GM19240 (cell line): ENCODE measurements at regions not wholly inside any gene's neighbourhood (a gene's known extent, or its start where the extent isn't known, plus 50 kb on each side); places are given as distances from the start of the nearest gene placed in this dataset.
A peak's percentile ranks its signal among the peaks of the same experiment; 100 is the strongest.
"Not testable (repeated sequence)": the region's sequence is repeated elsewhere in the genome, so short reads cannot be mapped to it uniquely, and the experiment has no call there.

Experiments used
- DNase-seq: peaks from one replicate; pipeline ENCODE4 v3.0.0; 2011; ENCODE audit warnings: low spot score; ENCODE audit not compliant: insufficient read length

GRCh38 chr21:27802816-27803475 is 836.1 kb upstream of the ADAMTS5 start:
- peak; percentile 1 for DNase-seq

DNA sequence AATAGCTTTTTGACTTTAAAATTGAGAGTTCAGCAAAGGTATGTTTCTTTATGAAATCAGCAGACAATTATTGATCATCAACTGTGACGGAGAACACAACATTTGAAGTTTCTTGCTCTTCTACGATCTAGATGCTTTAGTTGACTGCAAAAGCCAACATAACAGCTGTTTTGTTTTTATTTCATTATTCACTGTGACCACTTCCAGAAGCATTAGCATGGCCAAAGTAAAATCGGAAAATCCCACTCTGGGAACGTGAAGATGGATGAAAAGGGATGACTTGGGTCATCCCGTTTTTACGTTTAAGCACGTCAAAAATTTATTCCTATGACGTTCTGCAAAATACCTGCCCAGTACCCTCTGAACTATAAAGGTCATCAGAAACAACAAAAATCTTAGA is 833.0 kb upstream of the ADAMTS5 start:
- DNase-seq, result no peak

- no peak for DNase-seq
Measured at GRCh38 chr21:27796106-27796505, 829.2 kb upstream of the ADAMTS5 start.

GRCh38 chr21:27795418-27795817 is 828.5 kb upstream of the ADAMTS5 start:
- DNase-seq, result no peak

DNA sequence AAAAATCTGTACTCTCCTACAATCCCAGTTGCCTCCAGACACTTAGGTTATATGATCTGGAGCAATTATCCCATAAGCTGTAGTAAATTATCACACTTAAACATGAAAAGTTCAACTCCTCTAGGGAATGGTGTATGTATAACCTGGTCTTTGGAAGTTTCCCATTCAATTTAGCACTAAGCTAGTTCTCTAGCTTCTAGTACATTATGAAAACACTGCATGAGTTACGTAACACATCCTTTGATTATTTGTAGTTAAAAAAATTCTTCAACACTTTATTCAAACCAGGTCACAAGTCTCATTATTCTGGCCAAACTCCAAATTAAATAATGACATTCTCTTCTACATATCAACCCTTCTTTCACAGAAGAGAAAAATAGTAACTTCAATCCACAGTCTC is 827.0 kb upstream of the ADAMTS5 start:
- no peak for DNase-seq

DNA sequence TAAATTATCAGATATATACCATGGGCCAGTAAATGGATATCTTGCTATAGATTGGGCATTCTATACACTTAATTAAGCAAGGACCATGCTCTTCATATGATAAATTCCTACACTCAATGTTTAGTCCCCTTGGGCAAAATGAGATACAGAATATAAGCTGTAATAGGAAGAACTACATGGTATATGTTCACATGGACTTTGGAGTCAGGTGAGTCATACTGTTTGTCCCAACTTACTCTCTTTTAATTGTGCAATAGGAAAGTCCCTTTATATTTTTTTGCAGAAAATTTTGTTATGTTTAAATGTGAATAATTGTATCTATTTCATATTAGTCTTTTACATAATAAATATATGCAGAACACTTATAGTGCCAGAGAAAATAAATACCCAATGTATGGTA is 820.2 kb upstream of the ADAMTS5 start:
- DNase-seq, result no peak

DNA sequence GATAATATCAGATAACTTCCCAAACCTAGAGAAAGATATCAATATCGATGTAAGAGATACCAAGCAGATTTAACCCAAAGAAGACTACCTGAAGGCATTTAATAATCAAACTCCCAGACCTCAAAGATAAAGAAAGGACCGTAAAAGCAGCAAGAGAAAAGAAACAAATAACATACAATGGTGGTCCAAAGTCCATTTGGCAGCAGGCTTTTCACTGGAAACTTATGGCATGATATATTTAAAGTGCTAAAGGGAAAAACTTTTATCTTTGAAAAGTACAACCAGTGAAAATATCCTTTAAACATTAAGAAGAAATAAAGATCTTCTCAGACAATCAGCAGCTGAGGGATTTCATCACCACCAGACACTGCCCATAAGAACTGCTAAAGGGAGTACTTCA is 812.7 kb upstream of the ADAMTS5 start:
- DNase-seq, result no peak

GRCh38 chr21:27776925-27777553 is 810.2 kb upstream of the ADAMTS5 start:
- no peak for DNase-seq

- no peak for DNase-seq
Measured at GRCh38 chr21:27772816-27773215, 805.9 kb upstream of the ADAMTS5 start.

GRCh38 chr21:27771938-27772483 is 805.1 kb upstream of the ADAMTS5 start:
- DNase-seq, result no peak

DNA sequence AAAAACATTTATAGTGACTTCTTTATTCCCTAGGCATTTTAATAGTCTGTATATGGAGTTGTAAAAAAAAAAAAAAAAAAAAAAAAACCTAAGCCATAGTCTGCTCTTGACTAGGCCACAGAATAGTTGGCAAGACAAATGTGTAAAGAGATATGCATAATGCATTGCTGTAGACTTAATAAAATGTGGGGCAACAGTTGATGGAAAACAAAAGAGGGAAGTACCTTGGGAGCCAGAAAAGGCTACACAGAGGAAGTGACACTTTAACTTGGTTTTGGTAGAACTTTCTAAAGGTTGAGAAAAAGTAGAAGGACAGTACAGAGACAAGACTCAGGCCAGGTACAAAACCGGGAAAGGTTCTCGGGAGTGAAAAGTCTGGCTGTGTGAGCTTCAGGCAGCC is 802.9 kb upstream of the ADAMTS5 start:
- DNase-seq, result no peak

DNA sequence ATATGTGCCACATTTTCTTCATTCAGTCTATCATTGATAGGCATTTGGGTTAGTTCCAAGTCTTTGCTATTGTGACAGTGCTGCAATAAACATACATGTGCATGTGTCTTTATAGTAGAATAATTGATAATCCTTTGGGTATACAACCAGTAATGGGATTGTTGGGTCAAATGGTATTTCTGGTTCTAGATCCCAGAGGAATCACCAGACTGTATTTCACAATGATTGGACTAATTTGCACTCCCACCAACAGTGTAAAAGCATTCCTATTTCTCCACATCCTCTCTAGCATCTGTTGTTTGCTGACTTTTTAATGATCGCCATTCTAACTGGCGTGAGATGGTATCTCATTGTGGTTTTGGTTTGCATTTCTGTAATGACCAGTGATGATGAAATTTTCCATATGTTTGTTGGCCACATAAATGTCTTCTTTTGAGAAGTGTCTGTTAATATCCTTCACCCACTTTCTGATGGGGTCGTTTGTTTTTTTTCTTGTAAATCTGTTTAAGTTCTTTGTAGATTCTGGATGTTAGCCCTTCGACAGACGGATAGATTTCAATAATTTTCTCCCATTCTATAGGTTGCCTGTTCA is 801.3 kb upstream of the ADAMTS5 start:
- not testable (repeated sequence) for DNase-seq

GRCh38 chr21:27764056-27764455 is 797.2 kb upstream of the ADAMTS5 start:
- no peak for DNase-seq

DNA sequence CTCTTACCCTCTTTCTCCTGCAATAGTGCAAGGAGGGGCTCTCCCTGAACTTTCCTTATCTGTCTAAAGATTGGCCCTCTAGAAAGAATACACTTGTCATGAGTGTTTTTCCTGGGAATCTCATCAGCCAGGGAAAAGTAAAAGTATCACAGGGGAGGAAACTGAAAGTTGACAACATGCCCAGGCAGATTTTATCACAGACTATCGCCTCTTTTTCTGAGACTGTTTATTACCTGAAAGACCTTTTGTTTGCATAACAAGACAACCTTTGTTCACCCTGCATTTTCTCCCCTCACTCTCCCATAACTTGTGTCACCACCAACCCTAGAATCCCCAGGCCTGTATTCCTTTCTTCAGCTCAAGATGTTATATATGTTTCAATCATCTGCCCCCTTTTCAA is 794.7 kb upstream of the ADAMTS5 start:
- DNase-seq, result no peak

- no peak for DNase-seq
Measured at GRCh38 chr21:27759820-27760219, 792.9 kb upstream of the ADAMTS5 start.

DNA sequence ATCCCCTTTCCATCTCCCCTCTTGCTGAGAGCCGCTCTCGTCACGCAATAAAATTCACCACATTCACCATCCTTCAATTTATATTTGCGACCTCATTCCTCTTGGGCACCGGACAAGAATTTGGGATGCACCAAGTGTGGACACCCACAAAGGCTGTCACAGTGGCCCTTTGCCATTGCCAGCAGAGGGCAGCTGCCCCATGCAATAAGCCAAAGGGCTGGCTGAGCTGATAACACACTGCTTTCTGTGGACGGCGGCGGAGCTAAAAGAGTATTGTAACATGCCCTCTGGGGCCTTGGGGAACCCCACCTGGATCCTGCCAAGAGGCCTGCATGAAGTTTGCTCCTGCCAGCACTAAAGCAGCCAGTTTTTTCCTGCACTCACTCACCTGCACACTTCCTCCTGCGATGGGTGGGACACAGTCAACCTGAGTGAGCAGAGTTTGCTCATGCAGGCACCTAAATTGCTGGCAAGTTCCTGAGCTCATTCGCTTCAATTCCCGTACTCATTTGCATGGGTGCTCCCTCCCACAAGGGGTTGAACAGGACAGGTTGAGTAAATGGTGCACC is 792.3 kb upstream of the ADAMTS5 start:
- DNase-seq, result no peak

GRCh38 chr21:27756191-27756590 is 789.3 kb upstream of the ADAMTS5 start:
- DNase-seq, result no peak

DNA sequence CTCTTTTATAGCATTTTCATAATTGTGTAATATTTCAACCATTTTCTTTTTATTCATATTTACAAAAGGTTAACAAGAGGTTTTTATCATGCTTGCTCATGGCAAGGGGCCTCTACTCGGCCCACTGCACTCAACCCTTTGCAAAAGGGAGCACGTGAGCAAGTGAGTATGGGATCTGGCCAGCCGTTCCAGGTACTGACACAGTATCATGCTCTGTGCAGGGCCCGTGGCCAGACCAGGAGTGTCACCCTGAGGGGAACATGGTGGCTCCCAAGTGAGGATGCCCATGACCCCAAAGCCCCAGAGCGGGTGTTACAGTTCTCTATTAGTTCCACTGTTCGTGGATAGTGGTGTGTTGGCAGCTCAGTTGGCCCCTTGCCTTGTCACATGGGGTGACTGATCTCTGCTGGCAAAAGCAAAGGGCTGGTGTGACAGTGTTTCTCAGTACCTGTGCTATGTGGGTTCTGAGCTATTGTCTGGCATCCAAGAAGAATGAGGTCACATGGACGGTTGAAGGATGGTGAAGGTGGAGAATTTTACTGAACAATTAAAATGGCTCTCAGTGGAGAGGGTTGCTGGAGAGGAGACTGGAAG is 777.2 kb upstream of the ADAMTS5 start:
- no peak for DNase-seq

- DNase-seq, result no peak
Measured at GRCh38 chr21:27741736-27742135, 774.8 kb upstream of the ADAMTS5 start.

DNA sequence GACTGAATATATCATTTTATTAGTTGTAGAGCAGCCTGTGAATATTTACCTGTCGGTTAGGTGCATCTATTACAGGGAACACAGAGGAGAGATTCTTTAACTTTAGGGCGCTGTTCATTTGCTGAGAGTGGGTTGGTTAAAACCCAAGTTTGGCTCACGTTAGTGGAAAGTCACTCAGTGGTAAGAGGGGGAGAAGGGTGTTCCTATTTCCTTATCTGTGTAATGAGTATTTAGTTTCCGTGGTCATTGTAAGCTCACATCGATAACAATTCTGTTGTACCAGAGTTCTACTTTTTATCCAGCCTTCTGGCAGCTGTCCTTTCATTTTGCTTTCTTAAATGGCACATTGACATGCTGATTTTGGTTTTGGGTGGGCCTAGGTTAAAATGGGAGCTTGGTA is 773.2 kb upstream of the ADAMTS5 start:
- DNase-seq, result no peak

GRCh38 chr21:27739187-27739586 is 772.3 kb upstream of the ADAMTS5 start:
- no peak for DNase-seq

GRCh38 chr21:27735699-27736098 is 768.8 kb upstream of the ADAMTS5 start:
- DNase-seq, result no peak
